Gastroesophageal sphincter (tissue), 3 donors: ENCODE measurements at regions not wholly inside any gene's neighbourhood (a gene's known extent, or its start where the extent isn't known, plus 50 kb on each side); places are given as distances from the start of the nearest gene placed in this dataset.

Experiments used
- POLR2A ChIP-seq, 2 donors: fragments of 450-650 bp; IDR thresholded peaks; one replicate each; pipeline ENCODE4 v1.6.1; 2017; ENCODE audit warnings: antibody characterized with exemption in 2 of 2, mild to moderate bottlenecking in 2 of 2, moderate library complexity in 1 of 2
- TF ChIP-seq, protein P1 (sequence below), 4 experiments: fragments of 200-600 bp in 2 of 4; fragments of 450-650 bp in 2 of 4; sonication (generic) in 1 of 4; IDR thresholded peaks; one replicate each; pipeline ENCODE4 v1.5.1; 2017 to 2019; ENCODE audit warnings: antibody characterized with exemption in 4 of 4, mild to moderate bottlenecking in 2 of 4, moderate library complexity in 2 of 4

DNA sequence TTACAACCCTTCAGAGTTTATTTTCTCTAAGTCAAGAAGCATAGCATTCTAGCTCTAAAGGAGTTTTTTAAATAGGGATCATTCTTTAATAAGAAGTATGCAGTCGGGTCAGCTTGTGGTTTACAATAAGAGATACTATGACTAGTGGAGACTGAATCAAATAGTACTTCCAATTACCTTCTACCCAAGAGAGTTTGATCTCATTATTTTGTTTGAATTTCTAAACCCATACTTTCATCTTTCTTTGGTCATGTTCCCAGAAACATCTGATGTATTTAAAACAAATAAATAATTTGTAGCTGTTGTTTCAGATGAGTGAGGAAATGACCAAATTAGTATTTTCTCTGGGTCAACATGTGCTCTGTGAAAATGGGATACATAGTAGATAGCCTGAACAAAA is 160.2 kb upstream of the CDH6 start:
- no peak for TF ChIP-seq POLR2A (IDR thresholded peaks at IDR 0.05)
- TF ChIP-seq, protein P1, sequence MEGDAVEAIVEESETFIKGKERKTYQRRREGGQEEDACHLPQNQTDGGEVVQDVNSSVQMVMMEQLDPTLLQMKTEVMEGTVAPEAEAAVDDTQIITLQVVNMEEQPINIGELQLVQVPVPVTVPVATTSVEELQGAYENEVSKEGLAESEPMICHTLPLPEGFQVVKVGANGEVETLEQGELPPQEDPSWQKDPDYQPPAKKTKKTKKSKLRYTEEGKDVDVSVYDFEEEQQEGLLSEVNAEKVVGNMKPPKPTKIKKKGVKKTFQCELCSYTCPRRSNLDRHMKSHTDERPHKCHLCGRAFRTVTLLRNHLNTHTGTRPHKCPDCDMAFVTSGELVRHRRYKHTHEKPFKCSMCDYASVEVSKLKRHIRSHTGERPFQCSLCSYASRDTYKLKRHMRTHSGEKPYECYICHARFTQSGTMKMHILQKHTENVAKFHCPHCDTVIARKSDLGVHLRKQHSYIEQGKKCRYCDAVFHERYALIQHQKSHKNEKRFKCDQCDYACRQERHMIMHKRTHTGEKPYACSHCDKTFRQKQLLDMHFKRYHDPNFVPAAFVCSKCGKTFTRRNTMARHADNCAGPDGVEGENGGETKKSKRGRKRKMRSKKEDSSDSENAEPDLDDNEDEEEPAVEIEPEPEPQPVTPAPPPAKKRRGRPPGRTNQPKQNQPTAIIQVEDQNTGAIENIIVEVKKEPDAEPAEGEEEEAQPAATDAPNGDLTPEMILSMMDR (IDR thresholded peaks at IDR 0.05) = no peak
